Gastroesophageal sphincter (tissue), 3 donors: ENCODE measurements at regions not wholly inside any gene's neighbourhood (a gene's known extent, or its start where the extent isn't known, plus 50 kb on each side); places are given as distances from the start of the nearest gene placed in this dataset.

Experiments used
- CTCF ChIP-seq, 4 experiments: fragments of 200-600 bp in 2 of 4; fragments of 450-650 bp in 2 of 4; sonication (generic) in 1 of 4; IDR thresholded peaks; one replicate each; pipeline ENCODE4 v1.5.1; 2017 to 2019; ENCODE audit warnings: antibody characterized with exemption in 4 of 4, mild to moderate bottlenecking in 2 of 4, moderate library complexity in 2 of 4
- POLR2A ChIP-seq, 2 donors: fragments of 450-650 bp; IDR thresholded peaks; one replicate each; pipeline ENCODE4 v1.6.1; 2017; ENCODE audit warnings: antibody characterized with exemption in 2 of 2, mild to moderate bottlenecking in 2 of 2, moderate library complexity in 1 of 2

GRCh38 chr5:30436691-30437090, 756.8 kb upstream of the CDH6 start:
- no peak for TF ChIP-seq POLR2A (IDR thresholded peaks at IDR 0.05)
- TF ChIP-seq CTCF (IDR thresholded peaks at IDR 0.05): no peak
